Glutamatergic neuron (in vitro differentiated cells): ENCODE measurements at regions not wholly inside any gene's neighbourhood (a gene's known extent, or its start where the extent isn't known, plus 50 kb on each side); places are given as distances from the start of the nearest gene placed in this dataset.

Experiments
- DNase-seq: peaks from one replicate; pipeline ENCODE4 v3.0.0; 2022
- H3K27ac Mint-ChIP-seq: one replicate; pipeline ENCODE4 v1.8.0; 2020; ENCODE audit warnings: mild to moderate bottlenecking, mixed read lengths, inconsistent platforms; ENCODE audit not compliant: unreplicated experiment
- H3K27me3 Mint-ChIP-seq: one replicate; pipeline ENCODE4 v1.8.0; 2020; ENCODE audit warnings: mild to moderate bottlenecking, moderate library complexity, mixed read lengths, inconsistent platforms; ENCODE audit not compliant: unreplicated experiment
- H3K36me3 Mint-ChIP-seq: one replicate; pipeline ENCODE4 v1.8.0; 2020; ENCODE audit warnings: mild to moderate bottlenecking, mixed read lengths, inconsistent platforms; ENCODE audit not compliant: unreplicated experiment
- H3K4me1 Mint-ChIP-seq: one replicate; pipeline ENCODE4 v1.8.0; 2020; ENCODE audit warnings: mild to moderate bottlenecking, low read depth, mixed read lengths, inconsistent platforms; ENCODE audit not compliant: unreplicated experiment
- H3K4me3 Mint-ChIP-seq: one replicate; pipeline ENCODE4 v1.8.0; 2020; ENCODE audit warnings: mild to moderate bottlenecking, mixed read lengths, inconsistent platforms; ENCODE audit not compliant: unreplicated experiment
- H3K9me3 Mint-ChIP-seq: one replicate; pipeline ENCODE4 v1.8.0; 2020; ENCODE audit warnings: mild to moderate bottlenecking, moderate library complexity, mixed read lengths, inconsistent platforms; ENCODE audit not compliant: unreplicated experiment
- CTCF ChIP-seq: fragments of 200-600 bp; sonication (generic); IDR thresholded peaks from one replicate; pipeline ENCODE4 v1.5.0; 2021; ENCODE audit not compliant: partially characterized antibody, unreplicated experiment

GRCh38 chr12:126547905-126548304, 1482.7 kb downstream of the AACS start:
- DNase-seq = no peak
- Mint-ChIP-seq H3K27ac (no peak overlapping the region), H3K27me3 (no peaks in the 10 kb centered on the region), H3K9me3 (peaks cover 5% of the 10 kb centered on the region), H3K36me3 (peaks cover 3% of the 10 kb centered on the region), H3K4me1 (no peaks in the 10 kb centered on the region), H3K4me3 (no peak overlapping the region)
- no peak for TF ChIP-seq CTCF

DNA sequence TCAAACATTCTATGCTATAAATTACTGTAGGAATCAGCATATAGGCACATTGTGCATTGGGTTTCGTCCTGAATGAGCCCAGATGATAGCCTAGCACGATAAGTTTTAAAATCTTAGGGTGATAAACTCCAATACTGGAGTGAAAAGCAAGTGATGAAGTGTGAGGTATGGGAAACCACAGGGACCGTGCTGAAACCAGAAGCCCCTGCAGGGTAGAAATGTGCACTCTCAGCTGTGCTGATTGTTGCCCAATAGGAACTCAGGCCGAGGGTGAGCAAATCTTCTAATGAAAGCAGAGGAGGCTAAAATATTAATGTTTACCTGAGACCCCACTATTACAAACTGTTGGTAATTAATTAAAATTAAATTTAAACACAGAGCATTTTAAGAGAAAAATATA, 1486.6 kb downstream of the AACS start:
- TF ChIP-seq CTCF = no peak
- no peaks in the 10 kb centered on the region for H3K27me3 Mint-ChIP-seq
- DNase-seq = no peak
- H3K9me3 Mint-ChIP-seq = peaks cover 1% of the 10 kb centered on the region
- no peak overlapping the region for H3K4me3 Mint-ChIP-seq
- H3K4me1 Mint-ChIP-seq = no peaks in the 10 kb centered on the region
- no peak overlapping the region for H3K27ac Mint-ChIP-seq
- peaks cover 3% of the 10 kb centered on the region for H3K36me3 Mint-ChIP-seq

DNA sequence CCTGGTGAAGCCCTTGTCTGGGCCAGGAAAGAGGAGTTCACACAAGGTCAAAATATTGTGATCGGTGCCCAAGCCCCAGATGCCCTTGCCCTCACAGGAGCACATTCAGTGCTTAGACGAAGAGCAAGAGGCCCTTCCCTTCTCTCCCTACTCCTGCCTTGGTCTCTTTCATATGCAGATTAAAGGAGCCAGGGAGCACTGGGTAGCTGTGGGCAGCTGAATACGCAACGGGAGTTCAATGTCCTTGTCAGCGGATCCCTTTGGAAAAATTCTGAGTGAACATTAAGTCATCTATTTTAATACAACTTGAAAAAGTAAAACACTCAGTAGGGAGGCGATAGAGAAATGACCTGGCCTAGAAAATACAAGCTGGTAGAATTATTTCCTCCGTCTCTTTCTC, 1489.4 kb downstream of the AACS start:
- Mint-ChIP-seq H3K27me3 (peaks cover 4% of the 10 kb centered on the region), H3K36me3 (no peaks in the 10 kb centered on the region), H3K9me3 (peaks cover 1% of the 10 kb centered on the region), H3K27ac (no peak overlapping the region), H3K4me3 (no peak overlapping the region), H3K4me1 (no peaks in the 10 kb centered on the region)
- no peak for TF ChIP-seq CTCF
- DNase-seq = no peak

- Mint-ChIP-seq H3K9me3 (peaks cover 4% of the 10 kb centered on the region), H3K4me3 (no peak overlapping the region), H3K4me1 (no peaks in the 10 kb centered on the region), H3K27ac (no peak overlapping the region), H3K27me3 (peaks cover 4% of the 10 kb centered on the region), H3K36me3 (peaks cover 4% of the 10 kb centered on the region)
- no peak for TF ChIP-seq CTCF
- no peak for DNase-seq
Measured at GRCh38 chr12:126557659-126558058, 1492.4 kb downstream of the AACS start.

- H3K4me1 Mint-ChIP-seq = no peaks in the 10 kb centered on the region
- peaks cover 4% of the 10 kb centered on the region for H3K36me3 Mint-ChIP-seq
- H3K4me3 Mint-ChIP-seq = no peak overlapping the region
- DNase-seq = no peak
- peaks cover 4% of the 10 kb centered on the region for H3K27me3 Mint-ChIP-seq
- peaks cover 6% of the 10 kb centered on the region for H3K9me3 Mint-ChIP-seq
- no peak overlapping the region for H3K27ac Mint-ChIP-seq
- no peak for TF ChIP-seq CTCF
Measured at GRCh38 chr12:126558219-126558618, 1493.0 kb downstream of the AACS start.
